Fibroblast of peridontal ligament (primary cell): ENCODE measurements at regions not wholly inside any gene's neighbourhood (a gene's known extent, or its start where the extent isn't known, plus 50 kb on each side); places are given as distances from the start of the nearest gene placed in this dataset.

ENCODE experiments used
- DNase-seq: peaks from one replicate; pipeline ENCODE4 v3.0.0-alpha.2; 2010; ENCODE audit errors: extremely low read depth

DNA sequence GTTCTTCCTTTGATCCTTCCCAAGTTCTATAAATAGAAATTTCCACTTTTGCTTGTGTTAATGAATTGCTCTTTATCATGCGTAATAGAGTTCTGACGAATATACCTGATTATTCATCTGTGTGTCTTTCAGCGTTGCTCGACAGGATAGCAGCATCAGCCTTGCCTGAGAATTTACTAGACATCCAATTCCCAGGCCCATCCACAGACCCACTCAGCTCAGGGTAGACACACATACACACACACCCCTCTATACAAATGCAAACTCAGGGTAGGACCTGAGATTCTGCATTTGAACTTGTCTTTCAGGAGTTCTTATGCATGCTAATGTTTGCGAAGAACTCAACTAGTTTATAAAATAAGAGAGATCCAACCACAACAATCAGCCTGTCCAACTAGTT lies 343.4 kb upstream of the GYPC start:
- DNase-seq, result no peak

DNA sequence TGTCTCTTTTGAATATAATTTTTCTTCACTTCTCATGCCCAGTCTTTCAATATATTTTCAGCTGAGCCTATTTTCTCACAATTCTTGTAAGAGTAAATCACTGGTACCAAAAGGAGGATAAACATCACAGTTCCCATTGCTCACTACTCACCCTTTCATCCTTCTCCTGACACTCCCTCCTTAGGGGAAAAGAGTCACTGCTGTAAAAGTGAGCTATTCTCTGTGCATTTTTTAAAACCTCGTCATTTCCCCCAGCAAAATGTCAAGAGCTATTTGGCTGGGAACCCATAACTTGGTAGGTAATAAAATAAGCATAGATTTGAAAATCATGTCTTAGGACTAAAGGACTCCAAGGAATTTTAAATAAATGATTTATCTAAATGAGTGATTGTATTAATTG lies 340.1 kb upstream of the GYPC start:
- DNase-seq, result no peak

DNA sequence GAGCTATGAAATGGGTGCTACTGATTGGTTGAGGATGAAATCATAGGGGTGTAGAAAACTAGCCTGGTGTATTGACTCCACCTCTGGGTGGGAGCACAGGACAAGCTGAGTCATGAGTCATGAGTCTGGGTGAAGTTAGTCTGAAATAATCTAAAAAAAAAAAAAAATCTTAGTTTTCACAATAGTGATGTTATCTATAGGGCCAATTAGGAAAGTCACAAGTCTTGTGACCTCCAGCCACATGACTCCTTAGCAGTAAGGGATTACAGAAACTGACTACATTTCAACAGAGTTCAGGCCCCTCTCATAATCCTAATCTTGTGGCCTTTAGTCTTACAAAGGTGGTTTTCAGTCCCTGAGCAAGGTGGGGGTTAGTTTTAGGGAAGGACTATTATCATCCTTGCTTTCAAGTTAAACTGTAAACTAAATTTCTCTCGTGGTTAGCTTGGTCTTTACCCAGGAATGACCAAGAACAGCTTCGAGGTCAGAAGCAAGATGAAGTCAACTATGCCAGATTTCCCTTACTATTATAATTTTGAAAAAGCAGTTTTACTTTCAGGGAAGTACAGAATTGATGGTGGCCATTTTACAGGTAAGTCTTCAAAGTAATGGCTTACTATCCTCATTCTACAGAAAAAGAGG lies 338.0 kb upstream of the GYPC start:
- DNase-seq, result no peak

DNA sequence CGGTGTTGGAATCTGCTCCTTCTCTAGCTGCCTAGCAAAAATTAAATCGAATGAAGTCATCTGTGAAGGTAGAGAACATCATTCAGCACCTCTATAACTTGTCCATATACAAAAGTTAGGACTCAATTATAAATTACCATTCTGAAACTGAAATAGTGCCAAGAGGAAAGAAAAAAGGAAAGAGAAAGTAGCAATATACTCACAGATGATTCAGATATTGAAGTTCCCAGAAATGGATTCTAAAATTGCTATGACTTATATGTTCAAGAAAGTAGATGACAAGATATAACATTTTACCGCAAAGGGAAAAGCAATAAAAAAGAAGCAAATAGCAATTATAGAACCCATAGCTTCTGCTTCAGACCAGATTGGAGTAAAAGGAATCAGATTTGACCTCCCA lies 333.6 kb upstream of the GYPC start:
- DNase-seq, result no peak

DNA sequence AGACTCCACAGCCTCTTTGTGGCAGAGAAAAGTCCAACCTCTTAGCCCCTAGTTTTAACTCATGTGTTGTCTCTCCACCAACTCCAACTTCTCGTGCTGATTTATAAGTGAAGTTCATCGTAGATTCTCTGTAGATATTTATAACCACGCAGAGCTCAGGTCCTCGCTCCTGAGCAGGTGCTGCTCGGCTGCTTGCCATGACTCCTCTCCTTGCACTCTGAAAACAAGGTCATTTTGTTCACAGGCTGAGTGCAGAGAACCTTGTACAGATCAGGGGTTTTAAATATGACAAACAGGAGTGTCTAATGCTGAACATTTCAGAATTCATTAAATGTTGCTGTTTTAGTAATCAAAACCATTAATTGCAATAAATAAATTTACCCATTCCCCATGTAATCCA lies 330.8 kb upstream of the GYPC start:
- no peak for DNase-seq

DNA sequence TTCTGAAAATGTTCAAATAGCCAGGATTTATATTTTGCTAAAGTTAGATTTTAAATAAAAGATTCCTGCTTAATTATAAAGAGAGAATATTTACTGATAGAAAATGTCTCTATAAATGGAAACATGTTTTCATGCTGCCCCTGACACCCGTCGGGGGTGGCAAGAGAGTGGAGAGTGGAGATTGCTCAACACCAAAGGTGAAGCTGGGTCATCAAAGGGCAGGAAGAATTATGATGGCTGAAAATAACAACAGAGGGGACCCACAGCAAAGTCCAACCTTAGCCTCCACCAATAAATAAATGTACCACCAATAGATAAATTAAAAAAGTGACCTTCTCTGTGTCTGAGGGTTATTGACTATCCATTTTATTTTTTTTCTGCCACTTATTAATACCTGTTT lies 326.8 kb upstream of the GYPC start:
- no peak for DNase-seq

DNA sequence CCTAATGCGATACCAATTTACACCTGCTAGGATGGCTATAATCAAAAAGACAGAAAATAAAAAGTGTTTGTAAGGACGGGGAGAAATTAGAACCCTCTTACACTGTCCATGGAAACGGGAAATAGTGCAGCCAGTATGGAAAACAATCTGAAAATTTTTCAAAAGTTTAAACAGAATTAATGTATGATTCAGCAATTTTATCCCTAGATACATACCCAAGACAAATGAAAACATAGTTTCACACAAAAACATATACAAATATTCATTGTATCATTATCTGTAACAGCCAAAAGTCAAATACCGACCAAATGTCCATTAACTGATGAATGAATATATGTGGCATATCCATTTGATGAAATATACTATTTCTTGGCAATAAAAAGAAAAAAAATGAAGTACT lies 313.5 kb upstream of the GYPC start:
- DNase-seq, result no peak

DNA sequence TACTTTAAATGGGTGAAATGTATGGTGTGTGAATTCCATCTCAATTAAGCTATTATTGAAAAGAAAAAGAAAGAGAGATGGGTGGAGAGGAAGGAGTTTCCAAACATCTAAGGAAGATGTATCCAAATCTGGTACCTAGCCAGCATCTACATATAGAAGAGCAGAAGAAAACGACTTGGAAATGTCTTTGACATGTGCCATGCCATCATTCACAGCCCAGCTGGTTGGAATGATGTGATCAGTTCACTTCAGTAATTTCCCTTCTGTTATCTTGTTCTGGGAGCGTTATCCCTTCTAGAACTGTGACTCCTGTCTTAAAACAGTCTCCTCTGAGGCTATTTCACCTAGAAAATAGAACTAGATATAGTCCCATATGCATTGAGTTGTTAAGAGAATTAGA lies 312.8 kb upstream of the GYPC start:
- DNase-seq, result no peak

DNA sequence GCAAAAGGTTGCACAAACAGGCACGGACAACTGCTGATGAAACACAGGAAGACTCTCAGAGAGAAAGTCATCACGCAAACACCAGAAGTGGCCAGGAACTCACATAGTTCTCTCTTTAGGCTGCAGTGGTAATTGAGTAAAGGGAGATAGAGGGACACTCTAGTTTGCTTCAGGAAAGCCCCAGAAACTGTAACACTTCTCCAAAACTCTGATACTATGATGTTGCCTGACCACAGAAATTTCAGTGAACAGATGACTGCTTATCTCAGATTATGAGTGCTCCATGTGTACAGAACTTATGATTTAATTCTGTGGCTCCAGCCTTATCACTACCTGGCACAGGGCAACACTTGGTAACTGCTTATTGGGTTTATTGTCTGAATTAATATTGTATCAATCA lies 311.5 kb upstream of the GYPC start:
- DNase-seq, result no peak

DNA sequence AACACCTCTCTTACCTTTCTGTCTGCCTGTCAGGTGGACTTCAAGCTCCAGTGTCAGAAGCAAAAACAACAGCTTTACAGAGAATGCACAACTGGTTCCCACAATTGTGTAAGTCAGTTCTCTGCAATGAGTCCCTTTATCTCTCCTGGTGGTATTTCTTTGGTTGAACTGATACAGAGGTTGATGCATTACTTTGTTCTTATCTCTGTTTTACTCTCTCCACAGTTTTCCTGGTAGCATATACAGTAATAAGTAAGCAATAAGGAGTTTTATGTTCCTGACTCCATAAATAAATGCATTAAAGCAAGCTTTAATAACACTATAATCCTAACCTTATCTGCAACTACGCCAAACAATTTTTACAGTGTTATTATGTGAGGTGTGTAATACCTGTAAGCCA lies 310.3 kb upstream of the GYPC start:
- DNase-seq, result no peak

DNA sequence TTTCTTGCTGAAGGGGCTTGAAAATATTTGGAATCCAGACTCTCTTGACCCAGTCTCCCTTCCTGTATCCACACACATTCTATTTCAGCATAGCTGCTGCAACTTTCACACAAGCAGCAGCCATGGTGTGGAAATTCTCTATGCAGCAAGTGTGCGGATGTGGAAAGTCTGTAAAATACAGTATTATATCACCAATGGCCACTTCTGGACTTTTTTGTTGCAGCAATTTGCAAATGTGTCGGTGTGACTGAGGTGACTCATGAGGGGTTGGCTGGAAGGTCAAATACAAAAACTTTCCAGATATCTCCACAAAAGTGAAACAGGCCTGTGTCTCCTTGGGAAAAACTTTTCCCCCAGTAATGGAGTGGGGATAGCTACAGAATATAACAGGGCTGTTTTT lies 299.3 kb upstream of the GYPC start:
- no peak for DNase-seq

DNA sequence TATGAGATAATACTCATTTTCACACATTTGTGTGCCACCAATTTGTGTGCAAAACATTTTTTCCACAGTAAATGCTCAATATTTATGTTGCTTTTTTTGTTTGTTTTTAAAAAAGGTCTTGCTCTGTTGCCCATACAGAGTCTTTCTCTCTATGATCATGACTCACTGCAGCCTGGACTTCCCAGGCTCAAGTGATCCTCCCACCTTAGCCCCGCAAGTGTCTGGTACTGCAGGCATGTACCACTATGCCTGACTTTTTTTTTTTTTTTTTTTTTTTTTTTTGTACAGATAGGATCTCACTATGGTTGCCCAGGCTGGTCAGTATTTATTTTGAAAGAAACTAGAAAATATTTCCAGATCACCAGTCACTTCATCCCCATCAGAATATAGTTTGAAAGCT lies 297.8 kb upstream of the GYPC start:
- DNase-seq, result no peak

DNA sequence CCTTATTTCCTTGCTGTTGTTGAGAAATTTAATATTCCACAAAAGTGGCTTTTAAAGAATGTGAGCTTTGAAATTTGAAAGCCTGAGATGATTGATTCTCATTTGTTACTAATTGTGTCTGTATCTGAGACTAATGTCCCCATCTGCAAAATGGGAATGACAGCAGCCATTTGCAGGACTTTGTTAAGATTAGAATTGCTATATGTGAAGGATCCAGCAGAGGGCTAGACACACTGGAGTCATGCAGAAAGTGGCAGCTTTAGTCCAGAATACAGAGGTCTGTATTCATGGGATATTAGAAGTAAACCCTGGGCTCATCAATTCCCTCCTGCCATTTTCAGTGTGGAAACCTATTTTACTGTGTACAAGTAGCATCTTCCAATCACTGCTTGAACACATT lies 296.5 kb upstream of the GYPC start:
- DNase-seq, result no peak

DNA sequence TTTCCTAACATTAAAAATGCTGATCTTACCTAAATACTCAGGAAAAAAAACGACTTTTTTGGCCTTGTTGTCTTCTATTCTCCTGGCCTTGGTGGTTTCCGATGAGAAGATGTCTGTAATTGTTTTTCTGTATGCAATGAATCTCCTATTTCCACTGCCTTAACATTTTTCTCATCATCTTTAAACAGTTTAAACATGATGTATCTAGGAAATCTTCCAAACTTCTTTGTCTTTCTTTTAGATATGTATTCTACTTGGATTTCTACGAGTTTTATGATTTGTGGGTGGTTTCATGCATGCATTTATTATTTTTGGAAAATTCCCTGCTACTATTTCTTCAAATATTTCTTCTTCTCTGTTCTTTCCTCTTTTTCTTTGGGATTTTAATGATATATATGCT lies 288.6 kb upstream of the GYPC start:
- no peak for DNase-seq

DNA sequence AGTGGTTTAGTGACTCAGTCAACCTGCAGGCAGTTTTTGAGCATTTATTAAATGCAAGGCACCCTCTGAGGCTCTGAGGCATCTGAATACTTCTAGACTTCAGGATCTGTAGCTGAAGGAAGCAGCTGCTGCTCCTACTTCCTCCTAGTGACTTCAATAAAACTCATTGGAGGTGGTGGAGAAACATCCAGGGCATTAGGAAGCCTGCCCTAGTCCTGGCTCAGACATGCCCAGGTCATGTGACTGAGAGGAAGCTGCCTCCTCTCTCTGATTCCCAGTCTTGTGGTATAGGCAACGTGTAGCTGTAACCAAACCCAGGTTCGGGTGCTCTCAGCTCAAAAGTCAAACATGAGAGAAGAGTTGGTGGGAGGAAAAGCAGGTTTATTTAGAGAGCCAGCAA lies 287.2 kb upstream of the GYPC start:
- DNase-seq, result no peak

DNA sequence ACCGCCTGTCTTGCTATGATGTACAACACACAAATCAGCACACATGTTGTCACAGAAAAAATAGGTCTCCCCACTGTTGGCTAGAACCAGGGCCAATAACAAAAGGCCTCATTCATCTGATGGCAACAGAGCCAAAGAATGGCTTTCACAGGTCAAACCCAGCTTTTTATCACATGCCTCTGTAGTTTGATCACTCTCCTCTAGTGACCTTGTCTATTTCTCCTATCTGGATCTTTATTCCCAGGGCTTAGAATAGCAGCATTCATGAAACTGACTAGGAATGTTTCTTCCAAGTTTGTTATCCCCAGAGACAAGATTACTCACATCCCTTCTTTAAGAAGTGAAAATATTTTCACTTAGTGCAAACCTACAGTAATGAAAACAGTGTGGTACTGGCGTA lies 285.8 kb upstream of the GYPC start:
- no peak for DNase-seq

DNA sequence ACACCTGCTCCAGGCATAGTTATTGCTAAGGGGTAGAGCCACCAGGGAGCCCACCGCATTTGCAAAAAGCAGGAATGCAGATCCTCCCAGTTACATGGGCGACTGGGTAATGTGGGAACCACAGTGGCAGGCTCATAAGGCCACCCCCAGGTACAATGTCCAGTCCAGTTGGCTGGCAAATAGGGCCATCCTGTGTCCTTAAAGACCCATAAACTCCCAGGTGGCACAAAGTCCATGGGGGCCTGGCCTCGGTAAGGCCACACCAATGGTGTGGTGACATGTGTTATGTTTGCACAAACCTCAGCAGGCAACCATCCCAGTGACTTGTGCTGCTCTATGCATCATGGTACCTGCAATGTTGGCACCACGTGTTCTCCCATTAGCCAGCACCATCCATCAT lies 283.6 kb upstream of the GYPC start:
- no peak for DNase-seq

DNA sequence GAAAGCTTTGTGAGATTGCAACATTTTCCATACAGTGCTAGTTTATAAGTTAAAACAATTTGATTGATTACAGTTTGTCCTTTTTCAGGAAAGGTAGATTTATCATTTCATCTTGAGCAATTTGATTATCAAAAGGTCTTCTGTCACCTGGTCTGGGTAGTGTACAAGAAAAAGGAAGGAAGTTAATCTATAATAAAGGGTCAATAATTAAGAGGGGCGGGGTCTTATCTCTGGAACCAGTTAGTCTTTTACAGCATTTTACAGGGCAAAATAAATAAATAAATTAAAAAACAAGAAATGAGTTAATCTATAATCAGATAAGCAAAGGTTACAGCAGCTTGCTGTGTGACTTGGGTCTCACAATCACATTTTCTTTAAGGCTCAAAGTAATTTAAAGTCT lies 277.8 kb upstream of the GYPC start:
- DNase-seq, result no peak

DNA sequence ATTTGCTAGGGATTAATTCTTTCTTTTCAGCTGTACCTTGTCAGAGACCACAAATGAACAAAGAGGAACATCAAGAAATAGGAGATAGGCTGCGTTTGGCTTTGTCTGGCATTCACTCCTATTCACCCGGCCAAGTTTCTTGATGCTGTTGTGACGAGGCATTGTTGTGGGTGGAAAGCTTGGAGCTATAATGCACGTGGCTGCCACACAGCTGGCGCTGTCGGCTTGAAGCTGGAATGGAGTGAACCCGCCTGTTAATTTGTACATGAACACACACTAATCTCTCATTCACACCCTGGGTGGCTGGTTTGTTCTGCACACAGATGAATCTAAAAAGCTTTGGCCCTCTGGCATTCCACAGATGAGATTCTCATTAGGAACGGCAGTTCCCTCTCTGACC lies 274.9 kb upstream of the GYPC start:
- DNase-seq, result no peak

DNA sequence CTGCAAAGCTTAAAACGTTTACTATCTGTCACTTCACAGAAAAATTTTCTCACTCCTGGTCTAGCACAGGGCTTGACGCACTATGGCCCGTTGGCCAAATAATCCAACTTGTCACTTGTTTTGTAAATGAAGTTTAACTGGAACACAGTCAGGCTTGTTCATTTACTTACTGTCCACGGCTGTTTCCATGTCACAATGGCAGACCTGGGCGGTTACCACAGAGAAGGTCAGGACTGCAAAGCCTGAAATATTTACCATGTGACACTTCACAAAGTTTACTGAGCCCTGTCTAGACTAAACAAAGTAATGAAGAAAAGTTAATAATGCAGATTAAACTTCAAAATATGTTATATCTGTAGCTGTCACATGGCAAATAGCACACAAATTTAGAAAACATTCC lies 273.0 kb upstream of the GYPC start:
- no peak for DNase-seq

DNA sequence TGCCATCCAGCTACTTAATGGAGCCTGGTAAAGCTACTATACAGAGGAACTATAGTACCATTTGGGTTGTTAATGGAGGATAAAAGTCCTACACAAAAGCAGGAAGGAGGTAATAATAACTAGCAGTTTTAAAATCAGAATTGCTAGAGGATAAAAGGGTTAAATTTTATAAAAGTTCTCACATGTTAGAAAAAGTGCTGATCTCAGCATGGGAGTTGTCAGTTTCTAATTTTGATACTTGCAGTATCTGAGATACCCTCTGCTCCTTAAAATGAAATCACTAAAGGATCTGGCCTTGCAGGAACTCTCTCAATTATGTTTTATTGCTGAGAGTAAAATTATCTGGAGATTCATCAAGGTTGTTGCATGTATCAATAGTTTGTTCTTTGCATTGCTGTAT lies 272.2 kb upstream of the GYPC start:
- no peak for DNase-seq

DNA sequence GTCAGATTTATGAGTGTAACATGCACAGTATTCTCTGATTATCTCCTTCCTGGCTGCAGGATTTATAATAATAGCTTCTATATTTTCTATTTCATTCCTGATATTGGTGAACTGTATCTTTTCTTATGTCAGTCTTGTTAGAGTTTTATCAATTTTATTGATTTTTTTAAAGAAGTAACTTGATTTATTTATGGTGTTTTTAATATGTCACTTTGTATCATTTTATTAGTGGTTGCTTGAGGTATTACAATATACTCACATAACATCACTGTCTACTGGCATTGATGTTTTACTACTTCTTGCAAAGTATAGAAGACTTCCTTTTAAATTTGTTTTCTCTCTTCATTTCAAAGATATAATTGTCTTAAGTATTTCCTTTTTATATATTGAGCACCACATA lies 270.5 kb upstream of the GYPC start:
- DNase-seq, result no peak

DNA sequence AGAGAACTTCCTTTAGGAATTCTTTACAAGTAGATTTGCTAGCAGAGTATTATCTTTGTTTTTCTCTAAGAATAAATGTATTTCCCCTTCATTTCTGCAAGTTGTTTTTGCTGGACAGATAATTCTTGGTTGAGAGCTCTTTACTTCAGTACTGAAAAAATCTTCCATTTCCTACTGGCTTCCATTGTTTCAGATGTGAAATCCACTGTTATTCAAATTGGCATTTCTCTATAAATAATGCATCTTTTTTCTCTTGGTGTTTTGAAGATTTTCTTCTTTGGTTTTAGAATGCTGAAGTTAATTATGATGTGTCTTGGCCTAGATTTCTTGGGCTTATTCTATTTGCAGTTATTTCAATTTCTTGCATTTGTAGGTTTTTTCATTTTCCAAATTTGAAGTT lies 270.0 kb upstream of the GYPC start:
- no peak for DNase-seq

DNA sequence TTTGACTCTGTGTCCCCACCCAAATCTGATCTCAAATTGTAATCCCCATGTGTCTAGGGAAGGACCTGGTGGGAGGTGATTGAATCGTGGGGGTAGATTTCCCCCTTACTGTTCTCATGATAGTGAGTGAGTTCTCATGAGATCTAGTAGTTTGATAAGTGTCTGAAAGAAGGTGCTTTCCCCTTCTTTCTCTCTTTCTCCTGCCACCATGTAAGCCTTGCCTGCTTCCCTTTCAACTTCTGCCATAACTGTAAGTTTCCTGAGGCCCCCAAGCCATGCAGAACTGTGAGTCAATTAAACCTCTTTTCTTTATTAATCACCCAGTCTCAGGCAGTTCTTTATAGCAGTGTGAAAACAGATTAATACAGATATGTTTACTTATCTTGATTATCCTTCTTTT lies 266.5 kb upstream of the GYPC start:
- DNase-seq, result no peak

DNA sequence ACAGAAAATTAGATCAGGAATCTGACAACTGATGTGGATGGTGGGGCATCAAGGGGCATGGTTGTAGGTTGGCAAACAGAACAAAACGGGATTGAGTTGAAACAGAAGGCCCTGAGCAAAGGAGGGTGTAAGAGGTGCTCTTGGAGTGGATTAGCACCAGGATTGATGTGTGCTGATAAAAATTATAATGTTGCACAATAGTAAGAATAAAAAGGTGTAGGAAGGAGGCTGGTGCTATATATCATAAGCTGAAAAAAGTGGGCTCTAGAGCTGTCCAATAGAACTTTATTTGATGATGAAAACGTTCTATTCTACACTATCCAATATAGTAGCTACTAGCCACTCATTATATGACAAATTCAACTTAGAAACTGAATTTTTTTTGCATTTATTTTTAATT lies 263.1 kb upstream of the GYPC start:
- DNase-seq, result no peak
